Endothelial cell (in vitro differentiated cells): ENCODE measurements at regions not wholly inside any gene's neighbourhood (a gene's known extent, or its start where the extent isn't known, plus 50 kb on each side); places are given as distances from the start of the nearest gene placed in this dataset.

Experiments used
- DNase-seq: peaks from one replicate; pipeline ENCODE4 v3.0.0; 2021; ENCODE audit warnings: low spot score
- H3K27ac Mint-ChIP-seq: one replicate; pipeline ENCODE4 v1.8.0; 2021; ENCODE audit warnings: mixed read lengths, inconsistent platforms; ENCODE audit not compliant: unreplicated experiment
- H3K27me3 Mint-ChIP-seq: one replicate; pipeline ENCODE4 v1.8.0; 2021; ENCODE audit warnings: mild to moderate bottlenecking, moderate library complexity, mixed read lengths, inconsistent platforms; ENCODE audit not compliant: unreplicated experiment
- H3K36me3 Mint-ChIP-seq: one replicate; pipeline ENCODE4 v1.8.0; 2021; ENCODE audit warnings: mild to moderate bottlenecking, low read depth, mixed read lengths, inconsistent platforms; ENCODE audit not compliant: unreplicated experiment
- H3K4me1 Mint-ChIP-seq: one replicate; pipeline ENCODE4 v1.8.0; 2021; ENCODE audit warnings: mild to moderate bottlenecking, mixed read lengths, inconsistent platforms; ENCODE audit not compliant: unreplicated experiment
- H3K4me3 Mint-ChIP-seq: one replicate; pipeline ENCODE4 v1.8.0; 2021; ENCODE audit warnings: mild to moderate bottlenecking, mixed read lengths, inconsistent platforms; ENCODE audit not compliant: unreplicated experiment
- H3K9me3 Mint-ChIP-seq: one replicate; pipeline ENCODE4 v1.8.0; 2021; ENCODE audit warnings: mixed read lengths, inconsistent platforms; ENCODE audit not compliant: unreplicated experiment
- CTCF ChIP-seq: fragments of 200-600 bp; sonication (generic); IDR thresholded peaks from one replicate; pipeline ENCODE4 v1.5.0; 2021; ENCODE audit warnings: antibody characterized with exemption; ENCODE audit not compliant: unreplicated experiment

- Mint-ChIP-seq H3K4me3 (no peak overlapping the region), H3K9me3 (no peaks in the 10 kb centered on the region), H3K4me1 (peaks cover 15% of the 10 kb centered on the region), H3K36me3 (no peaks in the 10 kb centered on the region), H3K27me3 (peaks cover 1% of the 10 kb centered on the region), H3K27ac (no peak overlapping the region)
- TF ChIP-seq CTCF, result no peak
- DNase-seq, result no peak
These were observed 80.4 kb upstream of the ZBED5 start for GRCh38 chr11:10938231-10938630.

- Mint-ChIP-seq H3K27me3 (peaks cover 2% of the 10 kb centered on the region), H3K4me1 (peaks cover 16% of the 10 kb centered on the region), H3K27ac (no peak overlapping the region)
These were observed 79.5 kb upstream of the ZBED5 start for GRCh38 chr11:10937385-10937771.

GRCh38 chr11:10936626-10937384 lies 79.0 kb upstream of the ZBED5 start:
- no peaks in the 10 kb centered on the region for H3K36me3 Mint-ChIP-seq
- no peak for DNase-seq
- no peaks in the 10 kb centered on the region for H3K9me3 Mint-ChIP-seq
- no peak overlapping the region for H3K27ac Mint-ChIP-seq
- H3K4me1 Mint-ChIP-seq, result peaks cover 16% of the 10 kb centered on the region
- peaks cover 2% of the 10 kb centered on the region for H3K27me3 Mint-ChIP-seq
- no peak for TF ChIP-seq CTCF
- H3K4me3 Mint-ChIP-seq, result no peak overlapping the region

More at GRCh38 chr11:10937385-10937771, 79.5 kb upstream of the ZBED5 start:
- Mint-ChIP-seq H3K4me3 (no peak overlapping the region), H3K36me3 (no peaks in the 10 kb centered on the region), H3K9me3 (no peaks in the 10 kb centered on the region)
- DNase-seq, result no peak
- no peak for TF ChIP-seq CTCF

- peaks cover 4% of the 10 kb centered on the region for H3K27me3 Mint-ChIP-seq
- no peak overlapping the region for H3K27ac Mint-ChIP-seq
- no peak overlapping the region for H3K4me3 Mint-ChIP-seq
- H3K36me3 Mint-ChIP-seq, result no peaks in the 10 kb centered on the region
- peaks cover 16% of the 10 kb centered on the region for H3K4me1 Mint-ChIP-seq
- DNase-seq, result peak; percentile 15
- H3K9me3 Mint-ChIP-seq, result no peaks in the 10 kb centered on the region
- TF ChIP-seq CTCF, result no peak
These were observed 77.2 kb upstream of the ZBED5 start for GRCh38 chr11:10935015-10935559.

- H3K27me3 Mint-ChIP-seq, result peaks cover 4% of the 10 kb centered on the region
- H3K9me3 Mint-ChIP-seq, result no peaks in the 10 kb centered on the region
- peaks cover 16% of the 10 kb centered on the region for H3K4me1 Mint-ChIP-seq
- TF ChIP-seq CTCF, result no peak
- peak overlapping the region; percentile 85 for H3K4me3 Mint-ChIP-seq
- DNase-seq, result no peak
- H3K27ac Mint-ChIP-seq, result peak overlapping the region; percentile 28
- H3K36me3 Mint-ChIP-seq, result no peaks in the 10 kb centered on the region
These were observed 76.5 kb upstream of the ZBED5 start for GRCh38 chr11:10934293-10934860.
